Ishikawa (cell line): ENCODE measurements at regions not wholly inside any gene's neighbourhood (a gene's known extent, or its start where the extent isn't known, plus 50 kb on each side); places are given as distances from the start of the nearest gene placed in this dataset.

Experiments used
- CREB1 ChIP-seq: IDR thresholded peaks from 2 replicates; pipeline ENCODE4 v1.6.1; 2012; ENCODE audit warnings: low read depth
- FOXM1 ChIP-seq: IDR thresholded peaks from 2 replicates; pipeline ENCODE4 v1.6.1; 2012; ENCODE audit warnings: low read depth, borderline replicate concordance
- MAX ChIP-seq: IDR thresholded peaks from 2 replicates; pipeline ENCODE4 v1.6.1; 2012
- NFIC ChIP-seq: IDR thresholded peaks from 2 replicates; pipeline ENCODE4 v1.6.1; 2012
- YY1 ChIP-seq: IDR thresholded peaks from 2 replicates; pipeline ENCODE4 v1.6.1; 2012; ENCODE audit warnings: low read depth

DNA sequence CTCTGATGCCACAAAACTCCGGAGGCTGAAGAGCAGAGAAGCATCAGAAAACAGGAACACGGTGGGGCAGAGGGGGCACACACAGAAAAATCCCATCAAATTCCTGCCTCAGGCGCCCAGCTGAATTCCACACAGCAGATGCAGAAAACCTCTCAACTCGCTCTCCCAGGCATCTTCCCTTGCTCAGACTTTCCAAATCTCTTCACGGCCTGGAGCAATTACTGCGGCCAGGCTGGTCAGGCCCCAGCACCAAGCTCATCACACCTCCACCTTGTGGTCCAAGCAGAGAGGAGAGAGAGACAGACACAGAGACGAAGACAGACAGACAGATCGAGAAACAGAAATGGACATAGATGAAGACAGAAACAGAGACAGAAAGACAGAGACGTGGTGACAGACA lies 89.0 kb downstream of the NCOR2 start:
- no peak for TF ChIP-seq NFIC
- TF ChIP-seq FOXM1, result no peak
- no peak for TF ChIP-seq CREB1
- TF ChIP-seq MAX, result no peak
- TF ChIP-seq YY1, result no peak
